HG03521 (cell line): ENCODE measurements at regions not wholly inside any gene's neighbourhood (a gene's known extent, or its start where the extent isn't known, plus 50 kb on each side); places are given as distances from the start of the nearest gene placed in this dataset.
"Not testable (repeated sequence)": the region's sequence is repeated elsewhere in the genome, so short reads cannot be mapped to it uniquely, and the experiment has no call there.

Source experiments
- ATAC-seq: cut with Tn5 transposase; IDR thresholded peaks from one replicate; pipeline ENCODE4 v1.9.1; 2021; ENCODE audit warnings: mild to moderate bottlenecking, moderate library complexity; ENCODE audit not compliant: unreplicated experiment

- no peak for ATAC-seq
These were observed 86.3 kb downstream of the GYPE start for GRCh38 chr4:143819029-143819428.

DNA sequence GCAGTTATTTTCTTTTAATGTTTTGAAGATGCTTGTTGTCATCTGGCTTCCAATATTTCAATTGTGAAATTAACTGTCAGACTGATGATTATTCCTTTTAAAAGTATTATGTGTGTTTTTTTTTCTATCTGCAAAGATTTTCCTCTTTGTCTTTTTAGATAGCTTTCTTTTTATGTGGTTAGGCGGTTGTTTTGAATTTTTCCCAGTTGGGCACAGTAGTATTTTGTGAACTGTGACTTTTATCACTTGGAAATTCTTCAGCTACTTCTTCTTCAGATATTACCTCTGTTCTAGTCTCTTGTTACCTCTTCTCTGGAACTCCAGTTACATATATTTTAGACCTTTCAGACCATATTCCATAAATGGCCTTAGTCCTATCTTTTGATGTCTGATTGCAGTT lies 87.5 kb downstream of the GYPE start:
- ATAC-seq, result not testable (repeated sequence)

DNA sequence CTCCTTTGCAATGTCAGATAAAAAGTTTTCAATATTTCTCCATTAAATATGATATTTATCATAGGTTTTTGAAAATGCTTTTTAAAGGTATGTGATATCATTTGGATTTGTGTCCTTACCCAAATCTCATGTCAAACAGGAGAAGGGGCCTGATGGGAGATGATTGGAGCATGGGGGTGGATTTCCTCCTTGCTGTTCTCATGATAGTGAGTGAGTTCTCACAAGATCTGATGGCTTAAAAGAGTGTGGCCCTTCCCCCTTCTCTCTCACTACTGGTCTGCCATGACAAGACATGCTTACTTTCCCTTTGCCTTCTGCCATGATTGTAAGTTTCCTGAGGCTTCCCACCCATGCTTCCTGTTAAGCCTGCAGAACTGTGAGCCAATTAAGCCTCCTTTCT lies 90.0 kb downstream of the GYPE start:
- ATAC-seq, result not testable (repeated sequence)

DNA sequence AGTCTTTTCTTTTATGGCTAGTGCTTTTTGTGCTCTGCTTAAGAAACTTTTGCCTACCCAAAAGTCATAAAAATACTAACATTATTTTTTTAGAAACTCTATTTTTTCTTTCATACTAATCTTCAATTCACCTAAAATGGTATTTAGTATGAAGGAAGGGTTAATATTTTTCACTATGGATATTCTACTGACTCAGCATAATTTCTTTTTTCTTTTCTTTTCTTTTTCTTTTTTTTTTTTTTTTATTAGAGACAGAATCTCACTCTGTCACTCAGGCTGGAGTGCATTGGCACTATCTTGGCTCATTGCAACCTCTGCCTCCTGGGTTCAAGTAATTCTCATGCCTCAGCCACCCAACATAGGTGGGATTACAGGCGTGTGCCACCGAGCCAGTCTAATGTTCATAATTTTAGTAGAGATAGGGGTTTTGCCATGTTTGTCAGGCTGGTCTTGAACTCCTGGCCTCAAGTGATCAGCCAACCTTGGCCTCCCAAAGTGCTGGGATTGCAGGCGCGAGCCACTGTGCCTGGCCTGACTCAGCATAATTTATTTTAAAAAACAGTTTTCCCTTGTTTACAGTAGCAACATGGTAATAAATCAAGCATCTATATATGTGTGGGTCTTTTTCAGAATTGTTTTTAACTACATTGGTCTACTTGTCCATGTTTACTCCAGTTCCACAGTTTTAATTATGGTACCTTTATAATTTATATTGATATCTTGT lies 91.8 kb downstream of the GYPE start:
- not testable (repeated sequence) for ATAC-seq

- ATAC-seq, result not testable (repeated sequence)
These were observed 91.2 kb upstream of the FREM3 start for GRCh38 chr4:143791693-143792092.

- not testable (repeated sequence) for ATAC-seq
These were observed 90.0 kb upstream of the FREM3 start for GRCh38 chr4:143790425-143790824.

GRCh38 chr4:143789618-143790017 lies 89.1 kb upstream of the FREM3 start:
- not testable (repeated sequence) for ATAC-seq

DNA sequence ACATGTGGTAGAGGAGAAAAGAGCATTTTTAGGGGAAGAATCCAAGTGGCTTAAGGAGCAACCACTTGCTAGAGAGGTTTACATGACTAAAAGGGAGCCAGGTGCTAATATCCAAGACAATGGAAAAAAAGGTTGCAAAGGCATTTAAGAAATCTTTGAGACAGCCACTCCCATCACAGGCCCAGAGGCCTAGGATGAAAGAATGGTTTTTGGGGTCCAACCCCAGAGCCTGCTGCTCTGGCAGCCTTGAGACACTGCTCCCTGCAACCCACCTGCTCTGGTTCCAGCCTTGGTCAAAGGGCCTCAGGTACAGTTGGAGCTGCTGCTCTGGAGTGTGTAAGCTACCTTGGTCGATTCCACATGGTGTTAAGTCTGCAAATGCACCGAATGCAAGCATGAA lies 84.1 kb upstream of the FREM3 start:
- ATAC-seq, result no peak

- no peak for ATAC-seq
These were observed 82.0 kb upstream of the FREM3 start for GRCh38 chr4:143782521-143782920.

DNA sequence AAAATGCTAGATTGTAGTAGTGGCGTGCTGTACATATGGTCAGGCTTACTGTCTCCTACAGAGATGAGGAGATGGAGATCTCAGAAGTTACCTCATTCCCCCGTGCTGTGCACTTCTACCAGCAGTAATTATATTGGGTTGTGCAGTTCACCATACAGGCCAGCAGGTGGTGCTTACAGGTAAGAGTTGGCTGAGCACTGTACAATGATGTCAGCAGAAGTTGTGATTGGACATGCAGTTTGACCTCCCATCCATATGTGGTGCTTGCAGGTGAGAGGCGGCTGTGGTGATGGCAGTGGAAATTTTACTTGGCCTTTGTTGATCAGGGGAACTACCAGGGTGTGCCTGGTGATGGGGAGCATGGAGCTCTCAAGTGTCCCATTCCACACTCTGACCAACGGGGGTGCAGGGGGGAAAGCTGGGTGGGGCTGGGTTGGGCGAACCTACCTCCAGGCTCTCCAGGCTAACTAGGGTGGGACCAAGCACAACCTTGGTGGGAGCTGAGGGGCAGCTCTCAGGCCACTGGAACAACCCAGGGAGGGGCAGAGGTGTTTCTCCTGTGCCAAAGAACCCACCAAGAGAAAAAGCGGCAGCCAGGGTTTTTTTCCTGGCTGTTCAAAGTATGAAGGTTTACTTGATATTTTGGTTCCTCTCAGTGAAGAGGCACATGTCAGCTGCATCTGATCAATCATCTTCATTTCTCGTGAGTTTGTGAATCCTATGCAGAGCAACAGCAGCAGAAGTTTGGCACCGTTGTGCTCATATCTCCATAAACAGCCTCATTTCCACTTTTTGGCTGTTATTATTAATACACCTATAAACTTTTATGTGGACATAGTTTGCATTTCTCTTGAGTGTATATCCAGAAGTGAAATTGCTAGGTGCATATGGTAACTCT lies 73.8 kb upstream of the FREM3 start:
- peak; percentile 100 for ATAC-seq

DNA sequence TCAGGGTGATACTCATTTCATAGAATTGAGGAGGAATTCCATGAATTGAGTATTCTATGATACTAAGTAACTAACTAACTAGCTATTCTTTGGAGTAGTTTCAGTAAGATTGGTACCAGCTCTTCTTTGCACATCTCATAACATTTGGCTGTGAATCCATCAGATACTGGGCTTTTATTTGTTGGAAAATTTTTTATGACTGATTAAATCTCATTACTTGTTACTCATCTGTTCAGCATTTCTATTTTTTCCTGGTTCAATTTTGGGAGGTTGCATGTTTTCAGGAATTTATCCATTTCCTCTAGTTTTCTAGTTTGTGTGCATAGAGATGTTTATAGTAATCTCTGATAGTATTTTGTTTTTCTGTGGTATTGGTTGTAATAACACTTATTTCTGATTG lies 70.8 kb upstream of the FREM3 start:
- no peak for ATAC-seq

GRCh38 chr4:143768007-143768591 lies 67.6 kb upstream of the FREM3 start:
- no peak for ATAC-seq

- no peak for ATAC-seq
These were observed 63.1 kb upstream of the FREM3 start for GRCh38 chr4:143763587-143763986.

GRCh38 chr4:143762511-143762910 lies 62.0 kb upstream of the FREM3 start:
- no peak for ATAC-seq
